Keratinocyte (primary cell): ENCODE measurements at regions not wholly inside any gene's neighbourhood (a gene's known extent, or its start where the extent isn't known, plus 50 kb on each side); places are given as distances from the start of the nearest gene placed in this dataset.

ENCODE experiments used
- DNase-seq: peaks from one replicate; pipeline ENCODE4 v3.0.0-alpha.2; 2011; ENCODE audit warnings: low read depth, missing footprints, low spot score
- FAIRE-seq: peaks from 2 replicates; lab custom pipeline; 2011; peaks lifted over from hg19 to GRCh38; lab: Jason Lieb, UNC
- H2AFZ ChIP-seq: 2 replicates; pipeline ENCODE4 v1.6.0; 2012; ENCODE audit warnings: low read length, control low read depth, inconsistent platforms; ENCODE audit not compliant: control insufficient read depth
- H3K27ac ChIP-seq: 2 replicates; pipeline ENCODE4 v1.5.1; 2011; ENCODE audit warnings: low read length; ENCODE audit not compliant: control insufficient read depth, insufficient read depth
- H3K27me3 ChIP-seq: 3 replicates; pipeline ENCODE4 v1.6.0; 2011; ENCODE audit warnings: low read length; ENCODE audit not compliant: control insufficient read depth, insufficient read depth; ENCODE audit errors: extremely low read depth
- H3K36me3 ChIP-seq, 2 experiments: 2 replicates in 1 of 2; 3 replicates in 1 of 2; pipeline ENCODE4 v1.5.1; 2011; ENCODE audit warnings: low read length in 2 of 2, mild to moderate bottlenecking in 1 of 2; ENCODE audit not compliant: control insufficient read depth in 2 of 2, insufficient read depth in 2 of 2; ENCODE audit errors: extremely low read depth in 1 of 2
- H3K4me1 ChIP-seq: 3 replicates; pipeline ENCODE4 v1.5.1; 2011; ENCODE audit warnings: low read length; ENCODE audit not compliant: control insufficient read depth, insufficient read depth; ENCODE audit errors: extremely low read depth
- H3K4me2 ChIP-seq: 3 replicates; pipeline ENCODE4 v1.6.0; 2011; ENCODE audit warnings: low read depth, low read length; ENCODE audit not compliant: control insufficient read depth, insufficient read depth; ENCODE audit errors: extremely low read depth
- H3K4me3 ChIP-seq, 3 experiments: fragments of 200-600 bp in 1 of 3; sonication (generic) in 1 of 3; 2 replicates in 2 of 3; 3 replicates in 1 of 3; pipeline ENCODE4 v1.5.1; 2011 to 2016; ENCODE audit warnings: low read length in 3 of 3, mild to moderate bottlenecking in 3 of 3, control low read depth in 2 of 3, inconsistent platforms in 1 of 3, low read depth in 1 of 3, mixed read lengths in 1 of 3, mixed run types in 1 of 3, moderate library complexity in 1 of 3; ENCODE audit not compliant: control insufficient read depth in 2 of 3, insufficient read depth in 2 of 3; ENCODE audit errors: extremely low read depth in 1 of 3
- H3K79me2 ChIP-seq: 2 replicates; pipeline ENCODE4 v1.6.0; 2012; ENCODE audit warnings: low read length; ENCODE audit not compliant: control insufficient read depth, insufficient read depth
- H3K9ac ChIP-seq: 3 replicates; pipeline ENCODE4 v1.6.0; 2011; ENCODE audit warnings: low read length; ENCODE audit not compliant: control insufficient read depth, insufficient read depth; ENCODE audit errors: extremely low read depth
- H3K9me1 ChIP-seq: 3 replicates; pipeline ENCODE4 v1.6.0; 2011; ENCODE audit warnings: low read length; ENCODE audit not compliant: control insufficient read depth, insufficient read depth; ENCODE audit errors: extremely low read depth
- H3K9me3 ChIP-seq: 2 replicates; pipeline ENCODE4 v1.5.1; 2012; ENCODE audit warnings: low read depth, low read length; ENCODE audit not compliant: control insufficient read depth
- H4K20me1 ChIP-seq: 3 replicates; pipeline ENCODE4 v1.6.0; 2011; ENCODE audit warnings: low read length; ENCODE audit not compliant: control insufficient read depth, insufficient read depth; ENCODE audit errors: extremely low read depth
- EZH2 ChIP-seq: IDR thresholded peaks from one replicate; pipeline ENCODE4 v1.6.1; 2012; ENCODE audit warnings: inconsistent platforms, mild to moderate bottlenecking, low read length, moderate library complexity
- dilution Hi-C: fragments of 300-500 bp; cut with MboI; formaldehyde crosslinking; loops from one replicate; pipeline ENCODE4 v1.7.0; 2020; ENCODE audit warnings: low sequenced_read_pairs; ENCODE audit not compliant: extremely low pct_ligation_motif_present
- TF ChIP-seq, protein P1 (sequence below), 3 experiments: IDR thresholded peaks in 1 of 3; conservative IDR thresholded peaks in 1 of 3; optimal IDR thresholded peaks in 1 of 3; 2 replicates in 2 of 3; 3 replicates in 1 of 3; pipeline versions ENCODE3 to v1.5.1; 2011; ENCODE audit warnings: low read length in 3 of 3, mild to moderate bottlenecking in 3 of 3, moderate library complexity in 2 of 3, control low read depth in 1 of 3, inconsistent platforms in 1 of 3; ENCODE audit not compliant: insufficient read depth in 2 of 3; ENCODE audit errors: extremely low read depth in 1 of 3

DNA sequence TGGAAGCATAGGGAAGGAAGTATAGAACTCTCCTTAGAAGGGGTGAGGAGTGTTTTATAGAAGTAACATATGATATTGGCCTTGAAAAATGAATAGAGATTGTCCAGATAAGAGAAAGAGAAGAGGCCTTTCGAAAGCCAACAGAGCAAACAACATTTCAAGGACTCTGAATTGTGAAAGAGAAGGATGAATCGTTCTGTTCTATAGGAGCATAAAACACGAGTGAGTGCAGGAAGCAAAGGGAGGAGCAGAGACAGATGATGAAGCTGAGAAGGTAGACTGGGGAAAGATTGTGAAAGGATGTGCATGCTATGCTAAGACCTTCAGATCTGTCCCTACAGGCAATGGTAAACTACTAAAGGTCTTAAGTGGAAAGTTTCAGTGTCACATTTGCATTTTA, 271.0 kb downstream of the TMEM161B start:
- Histone ChIP-seq H2AFZ (no peak overlapping the region), H3K9me3 (no peaks in the 10 kb centered on the region), H3K9me1 (no peaks in the 10 kb centered on the region), H3K36me3 (no peaks in the 10 kb centered on the region), H3K79me2 (no peaks in the 10 kb centered on the region), H3K9ac (no peak overlapping the region), H3K4me3 (no peak overlapping the region), H3K4me1 (no peaks in the 10 kb centered on the region), H3K4me2 (no peak overlapping the region), H3K27ac (no peak overlapping the region), H3K27me3 (no peaks in the 10 kb centered on the region), H4K20me1 (no peaks in the 10 kb centered on the region)
- TF ChIP-seq, protein P1, sequence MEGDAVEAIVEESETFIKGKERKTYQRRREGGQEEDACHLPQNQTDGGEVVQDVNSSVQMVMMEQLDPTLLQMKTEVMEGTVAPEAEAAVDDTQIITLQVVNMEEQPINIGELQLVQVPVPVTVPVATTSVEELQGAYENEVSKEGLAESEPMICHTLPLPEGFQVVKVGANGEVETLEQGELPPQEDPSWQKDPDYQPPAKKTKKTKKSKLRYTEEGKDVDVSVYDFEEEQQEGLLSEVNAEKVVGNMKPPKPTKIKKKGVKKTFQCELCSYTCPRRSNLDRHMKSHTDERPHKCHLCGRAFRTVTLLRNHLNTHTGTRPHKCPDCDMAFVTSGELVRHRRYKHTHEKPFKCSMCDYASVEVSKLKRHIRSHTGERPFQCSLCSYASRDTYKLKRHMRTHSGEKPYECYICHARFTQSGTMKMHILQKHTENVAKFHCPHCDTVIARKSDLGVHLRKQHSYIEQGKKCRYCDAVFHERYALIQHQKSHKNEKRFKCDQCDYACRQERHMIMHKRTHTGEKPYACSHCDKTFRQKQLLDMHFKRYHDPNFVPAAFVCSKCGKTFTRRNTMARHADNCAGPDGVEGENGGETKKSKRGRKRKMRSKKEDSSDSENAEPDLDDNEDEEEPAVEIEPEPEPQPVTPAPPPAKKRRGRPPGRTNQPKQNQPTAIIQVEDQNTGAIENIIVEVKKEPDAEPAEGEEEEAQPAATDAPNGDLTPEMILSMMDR (optimal IDR thresholded peaks at IDR 0.05 in 1 of 3, IDR thresholded peaks at IDR 0.05 in 1 of 3, conservative IDR thresholded peaks at IDR 0.05 in 1 of 3; ENCODE audit: extremely low read depth in 1 of 3, insufficient read depth in 2 of 3, low read length in 3 of 3): no peak
- TF ChIP-seq EZH2: no peak
- DNase-seq: no peak
- no peak for FAIRE-seq
- dilution Hi-C loops: no loop called here

DNA sequence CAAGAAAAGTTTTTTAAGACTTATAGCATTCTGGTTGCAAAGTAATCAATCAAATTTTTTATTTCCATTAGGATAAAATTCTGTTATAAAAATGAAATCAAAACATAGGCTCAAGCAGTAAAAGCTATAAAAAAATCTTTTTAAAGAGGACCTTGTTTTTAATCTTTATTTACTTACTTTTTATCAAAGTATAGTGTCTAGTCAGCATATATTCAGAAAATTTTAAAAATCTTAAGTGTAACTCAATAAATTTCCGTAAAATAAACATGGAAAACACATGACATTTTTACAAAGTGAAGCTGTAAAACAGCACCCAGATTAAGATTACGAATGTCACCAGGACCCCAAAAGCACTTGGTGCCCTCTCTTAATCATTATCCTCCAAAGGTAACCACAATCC, 302.4 kb downstream of the TMEM161B start:
- Histone ChIP-seq H3K27ac (no peak overlapping the region), H3K27me3 (no peaks in the 10 kb centered on the region), H3K4me2 (no peak overlapping the region), H2AFZ (no peak overlapping the region), H3K9me1 (no peaks in the 10 kb centered on the region), H4K20me1 (no peaks in the 10 kb centered on the region), H3K79me2 (no peaks in the 10 kb centered on the region), H3K9me3 (no peaks in the 10 kb centered on the region), H3K36me3 (no peaks in the 10 kb centered on the region), H3K4me3 (no peak overlapping the region), H3K9ac (no peak overlapping the region), H3K4me1 (no peaks in the 10 kb centered on the region)
- FAIRE-seq (no peak), DNase-seq (no peak)
- no peak for TF ChIP-seq EZH2
- TF ChIP-seq, protein P1 (optimal IDR thresholded peaks at IDR 0.05 in 1 of 3, IDR thresholded peaks at IDR 0.05 in 1 of 3, conservative IDR thresholded peaks at IDR 0.05 in 1 of 3; ENCODE audit: extremely low read depth in 1 of 3, insufficient read depth in 2 of 3, low read length in 3 of 3): no peak
- dilution Hi-C loops: no loop called here
